ENCODE measurements at regions not wholly inside any gene's neighbourhood (a gene's known extent, or its start where the extent isn't known, plus 50 kb on each side); places are given as distances from the start of the nearest gene placed in this dataset.
"Not testable (repeated sequence)": the region's sequence is repeated elsewhere in the genome, so short reads cannot be mapped to it uniquely, and the experiment has no call there.

DNA sequence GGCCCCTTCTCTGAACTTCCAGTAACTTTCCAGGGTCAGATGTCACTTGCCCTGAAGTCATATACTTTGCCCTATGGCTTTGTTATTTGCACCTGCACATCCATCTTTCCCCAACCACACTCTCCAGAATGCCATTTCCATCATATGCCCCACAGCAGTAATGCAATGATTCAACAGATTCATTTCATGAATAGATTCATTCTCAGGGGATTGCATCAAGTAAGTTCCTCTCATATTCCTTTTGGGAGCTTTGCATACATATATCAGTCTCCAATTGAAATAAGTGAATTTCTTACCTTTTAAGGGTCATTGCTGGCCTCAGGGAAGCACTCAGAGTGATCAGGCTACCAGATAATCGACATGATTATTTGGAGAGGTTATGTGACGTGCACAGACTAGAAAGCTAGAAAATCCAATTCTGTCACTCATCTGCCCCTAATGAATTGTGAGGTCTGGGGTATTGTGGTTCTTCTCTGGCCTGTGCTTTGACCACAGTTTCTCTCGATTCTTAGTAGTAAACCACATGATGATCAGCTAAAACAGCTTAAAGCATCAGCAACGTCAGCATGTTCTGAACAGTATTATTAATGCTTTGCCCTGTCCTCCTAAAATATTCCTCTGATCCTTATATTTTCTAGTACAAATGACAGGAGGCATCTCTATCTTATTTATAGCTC is 179.9 kb downstream of the ATPSCKMT start:
- DNase-seq = no peak

DNA sequence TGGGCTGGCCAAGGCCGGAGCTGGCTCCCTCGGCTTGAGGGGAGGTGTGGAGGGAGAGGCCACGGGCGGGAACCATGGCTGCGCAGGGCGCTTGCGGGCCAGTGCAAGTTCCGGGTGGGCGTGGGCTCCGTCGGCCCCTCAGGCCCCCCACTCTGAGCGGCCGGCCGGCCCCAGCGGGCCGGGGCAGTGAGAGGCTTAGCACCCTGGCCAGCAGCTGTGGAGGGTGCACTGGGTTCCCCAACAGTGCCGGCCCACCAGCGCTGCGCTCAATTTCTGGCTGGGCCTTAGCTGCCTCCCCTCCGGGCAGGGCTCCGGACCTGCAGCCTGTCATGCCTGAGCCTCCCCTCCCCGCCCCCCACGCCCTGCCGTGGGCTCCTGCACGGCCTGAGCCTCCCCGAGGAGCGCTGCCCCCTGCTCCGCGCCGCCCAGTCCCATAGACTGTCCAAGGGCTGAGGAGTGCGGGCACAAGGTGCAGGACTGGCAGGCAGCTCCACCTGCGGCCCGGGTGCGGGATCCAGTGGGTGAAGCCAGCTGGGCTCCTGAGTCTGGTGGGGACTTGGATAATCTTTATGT is 184.2 kb downstream of the ATPSCKMT start:
- no peak for DNase-seq

DNA sequence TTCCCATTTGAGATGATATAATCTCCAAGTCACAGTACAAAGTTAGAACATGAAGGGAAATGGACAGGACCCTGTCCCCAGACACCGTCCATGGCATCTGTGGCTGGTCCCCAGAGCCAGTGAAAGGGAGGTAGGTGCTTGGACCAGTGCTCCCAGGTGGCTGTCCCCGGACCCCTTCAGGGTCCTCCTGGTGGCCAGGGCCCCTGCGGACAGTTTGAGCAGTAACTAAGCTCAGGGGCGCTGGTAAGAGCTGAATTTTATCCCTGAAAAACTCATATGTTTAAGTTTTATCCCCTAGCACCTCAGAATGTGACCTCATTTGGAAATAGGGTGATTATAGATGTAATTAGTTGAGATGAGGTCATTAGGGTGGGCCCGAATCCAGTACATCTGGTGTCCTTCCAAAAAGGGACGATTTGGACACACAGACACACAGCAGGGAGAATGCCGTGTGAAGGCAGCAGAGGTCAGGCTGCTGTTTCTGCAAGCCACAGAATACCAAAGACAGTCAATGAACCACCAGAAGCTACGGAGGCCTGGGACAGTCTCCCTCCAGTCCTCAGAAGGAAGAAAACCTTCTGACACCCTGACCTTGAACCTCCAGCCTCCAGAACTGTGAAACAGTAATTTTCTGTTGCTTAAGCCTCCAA is 185.0 kb downstream of the ATPSCKMT start:
- no peak for DNase-seq

DNA sequence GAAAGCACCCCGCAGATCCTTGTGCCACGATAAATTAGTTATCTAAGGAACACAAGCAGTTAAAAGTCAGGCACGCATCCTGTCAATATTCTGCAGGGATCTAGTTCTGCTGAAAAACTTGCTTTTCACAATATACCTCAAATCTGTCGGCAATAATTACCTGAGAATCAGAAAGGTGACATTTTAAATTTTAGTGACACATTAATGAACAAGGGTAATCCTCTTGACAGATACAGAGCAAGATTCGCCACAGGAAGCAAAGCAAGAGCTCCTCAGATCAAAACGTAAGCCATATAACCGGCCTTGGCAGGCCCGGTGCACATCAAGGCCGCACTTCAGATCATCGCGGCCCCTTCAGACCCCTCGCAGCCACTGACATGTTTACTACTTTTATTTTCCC is 185.7 kb downstream of the ATPSCKMT start:
- DNase-seq = no peak

GRCh38 chr5:10059980-10060379 is 189.7 kb downstream of the ATPSCKMT start:
- DNase-seq = no peak

DNA sequence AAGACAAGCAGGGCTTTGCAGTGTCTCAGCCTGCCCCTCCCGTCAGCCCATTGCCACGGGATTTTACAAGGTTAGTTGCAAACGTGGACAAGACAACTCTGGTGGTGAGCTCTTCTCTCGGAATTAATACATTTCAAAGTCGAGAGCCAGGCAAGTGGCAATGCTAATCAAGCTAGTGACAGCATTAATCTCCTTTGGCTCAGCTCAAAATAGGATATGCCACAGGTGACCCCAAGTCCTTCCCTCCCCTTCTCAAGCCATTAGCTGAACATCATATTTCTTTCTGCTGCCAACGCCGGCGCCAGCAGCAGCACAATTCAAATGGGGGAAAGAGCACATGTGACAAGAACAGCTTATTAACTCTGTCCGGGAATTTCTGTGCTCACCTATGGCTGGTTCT is 190.1 kb downstream of the ATPSCKMT start:
- no peak for DNase-seq

DNA sequence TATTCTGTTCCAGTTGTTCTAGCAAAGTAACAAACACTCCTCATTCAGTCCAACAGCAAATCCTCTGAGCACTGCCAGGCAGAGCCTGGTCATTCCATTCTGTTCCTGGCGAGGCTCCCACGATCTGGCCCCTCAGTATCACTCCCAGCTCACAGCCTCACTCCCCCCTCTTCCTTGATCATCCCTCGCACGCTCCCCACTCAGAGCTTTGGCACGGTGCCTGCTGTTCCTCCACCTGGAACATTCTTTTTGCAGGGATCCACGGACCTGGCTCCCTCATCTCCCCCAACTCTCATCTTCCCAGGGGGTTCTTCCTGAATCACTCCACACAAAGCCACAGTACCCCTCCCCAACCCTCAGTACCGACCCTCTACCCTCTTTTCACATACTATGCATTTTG is 192.3 kb downstream of the ATPSCKMT start:
- DNase-seq = no peak

DNA sequence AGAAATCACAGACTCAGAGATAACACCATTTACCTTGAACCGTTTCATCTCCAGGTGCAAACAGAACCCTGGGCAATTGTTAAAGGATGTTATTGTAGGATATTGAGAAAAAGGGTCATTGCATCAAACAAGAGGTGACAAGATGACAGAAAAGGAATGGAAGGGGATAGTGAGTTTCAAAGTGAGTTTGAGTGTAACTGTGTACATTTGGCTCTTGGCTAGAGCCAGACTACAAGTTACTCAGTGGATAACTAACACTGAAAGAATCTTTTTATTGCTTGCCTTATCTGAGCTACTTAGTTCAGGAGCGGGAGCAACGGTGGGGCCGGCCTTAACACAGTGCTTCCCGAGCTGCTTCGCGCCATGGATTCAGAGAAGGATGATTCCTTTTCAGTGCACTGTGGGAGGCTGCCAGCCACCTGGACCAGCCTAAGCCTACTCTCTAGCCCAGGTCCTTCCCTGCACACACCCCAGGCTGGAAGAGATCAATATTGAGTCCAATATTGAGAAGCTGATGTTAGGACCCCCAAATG is 193.4 kb downstream of the ATPSCKMT start:
- no peak for DNase-seq

DNA sequence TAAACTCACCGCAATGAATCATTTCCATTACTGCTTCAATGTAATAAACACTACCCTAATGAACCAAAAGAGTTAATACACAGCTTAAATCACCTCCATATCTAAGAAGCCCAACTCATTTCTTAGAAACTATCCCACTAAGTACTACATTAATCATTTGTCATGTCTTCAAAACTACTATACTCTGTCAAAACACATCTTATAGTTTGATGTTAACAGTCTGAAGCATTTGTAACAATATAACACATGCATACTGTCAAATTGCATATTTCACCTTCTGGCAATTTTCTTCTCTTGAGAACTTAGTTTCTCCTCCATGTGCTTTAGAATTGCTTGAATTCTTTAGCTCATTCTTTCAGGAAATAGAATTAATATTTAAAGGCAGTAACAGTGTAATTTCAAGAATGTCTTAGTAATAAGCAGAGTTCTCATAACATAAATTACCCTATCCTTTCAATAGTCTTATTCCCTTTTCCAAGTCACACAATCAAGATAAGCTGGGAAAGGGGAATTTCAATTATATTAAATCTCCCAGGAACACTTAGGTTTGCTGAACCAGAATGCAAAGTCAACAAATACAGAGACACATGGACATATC is 199.7 kb downstream of the ATPSCKMT start:
- no peak for DNase-seq

- no peak for DNase-seq
Measured at GRCh38 chr5:10046676-10047075, 203.0 kb downstream of the ATPSCKMT start.

DNA sequence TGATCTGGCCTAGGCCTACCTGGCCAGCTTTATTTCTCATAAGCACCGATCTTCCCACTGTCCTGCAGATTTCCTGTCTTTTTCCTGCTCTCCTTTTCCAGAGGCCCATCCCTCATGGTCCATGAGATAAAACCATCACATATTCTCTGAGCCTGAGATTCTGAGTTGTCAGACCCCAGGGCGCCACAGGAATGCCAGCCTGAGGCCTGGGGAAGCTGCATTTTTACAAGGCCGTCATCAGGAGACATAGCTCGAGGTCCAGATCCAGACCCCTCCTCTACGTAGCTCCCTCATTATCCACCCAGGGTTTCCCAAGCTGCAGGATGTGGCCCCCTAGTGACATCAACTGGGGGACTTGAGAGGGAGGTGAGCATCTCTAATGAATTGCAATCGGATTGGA is 204.3 kb downstream of the ATPSCKMT start:
- no peak for DNase-seq

DNA sequence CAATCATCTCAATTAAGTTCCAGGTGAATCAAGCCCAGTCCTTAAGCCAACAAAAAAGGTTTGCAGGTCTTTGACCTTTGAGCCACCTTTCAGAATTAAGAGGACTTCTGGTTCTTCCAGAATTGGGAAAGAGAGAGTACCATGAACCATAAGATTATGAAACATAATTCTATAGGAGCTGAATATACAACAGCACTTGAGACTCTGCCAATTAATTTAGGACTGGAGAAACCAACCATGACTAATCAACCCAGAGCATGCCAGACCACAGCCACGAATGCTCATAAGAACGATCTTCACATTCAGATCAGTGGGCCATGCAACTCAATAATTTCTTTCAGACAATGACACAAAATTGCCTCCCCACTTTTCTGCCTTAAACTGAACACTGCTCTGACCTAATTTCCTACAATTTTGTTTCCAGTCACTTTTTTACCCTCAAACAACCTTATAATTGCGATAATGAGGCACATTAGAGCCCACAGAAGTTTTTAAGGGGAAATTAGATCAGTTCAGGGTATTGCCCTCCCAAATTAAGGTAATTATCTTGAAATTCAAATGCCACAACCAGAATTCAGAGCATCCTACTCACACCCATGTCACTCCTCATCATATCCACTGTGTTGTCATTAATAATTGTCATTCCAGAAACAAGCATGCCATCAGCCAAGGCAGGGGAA is 213.4 kb downstream of the ATPSCKMT start:
- no peak for DNase-seq

- no peak for DNase-seq
Measured at GRCh38 chr5:10034001-10034400, 215.7 kb downstream of the ATPSCKMT start.

DNA sequence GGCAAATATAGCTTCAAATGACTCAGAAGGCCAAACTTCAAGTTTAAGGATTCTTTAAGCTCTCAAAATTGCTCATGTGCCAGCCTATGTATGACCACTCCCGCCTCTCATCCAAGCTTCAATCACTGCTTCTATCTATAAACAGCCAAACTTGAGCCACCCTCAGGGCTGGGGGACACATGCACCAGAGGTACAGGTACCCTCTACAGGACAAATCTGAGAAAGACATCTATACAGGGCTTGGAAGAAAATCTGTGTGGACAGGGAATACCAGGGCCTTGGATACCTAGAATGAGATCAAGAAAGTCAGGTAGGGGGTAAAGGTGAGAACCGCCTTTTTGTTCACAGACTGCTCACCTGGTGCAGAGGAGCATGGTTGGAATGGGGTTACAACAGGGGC is 217.9 kb downstream of the ATPSCKMT start:
- no peak for DNase-seq

DNA sequence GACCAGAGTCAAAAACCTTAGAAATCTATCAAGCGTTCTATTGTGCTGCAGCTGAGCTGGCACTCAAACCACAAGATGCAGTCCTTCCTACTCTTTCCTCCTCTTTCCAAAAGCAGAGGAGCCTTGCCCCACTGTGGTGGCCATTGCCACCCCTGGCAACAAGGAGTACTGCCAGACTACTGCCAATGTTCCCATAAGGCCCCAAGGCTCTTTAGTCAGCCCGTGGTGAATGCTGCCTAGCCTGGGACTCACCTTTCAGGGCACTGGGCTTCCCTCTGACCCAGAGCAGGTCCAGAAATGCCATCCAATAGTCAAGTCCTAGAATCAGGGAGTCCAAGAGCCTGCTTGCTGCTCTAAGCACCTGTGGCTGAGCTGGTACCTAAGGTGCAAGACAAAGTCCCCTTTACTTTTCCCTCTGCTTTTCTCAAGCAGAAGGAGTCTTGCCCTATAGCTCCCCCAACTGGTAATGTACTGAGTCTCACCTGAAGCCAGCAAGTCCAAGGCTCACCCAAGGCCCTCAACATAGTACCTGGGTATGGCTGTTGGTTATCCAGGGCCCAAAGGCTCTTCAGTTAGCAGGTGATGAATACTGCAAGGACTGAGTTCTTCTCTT is 219.4 kb downstream of the ATPSCKMT start:
- DNase-seq = no peak

GRCh38 chr5:10023494-10023893 is 226.2 kb downstream of the ATPSCKMT start:
- no peak for DNase-seq

GRCh38 chr5:10021248-10021647 is 228.4 kb downstream of the ATPSCKMT start:
- DNase-seq = no peak

GRCh38 chr5:10019236-10019635 is 230.5 kb downstream of the ATPSCKMT start:
- no peak for DNase-seq

- DNase-seq = no peak
Measured at GRCh38 chr5:10018201-10019069, 231.3 kb downstream of the ATPSCKMT start.

- no peak for DNase-seq
Measured at GRCh38 chr5:10017786-10018185, 231.9 kb downstream of the ATPSCKMT start.

GRCh38 chr5:10016559-10016958 is 233.1 kb downstream of the ATPSCKMT start:
- not testable (repeated sequence) for DNase-seq

DNA sequence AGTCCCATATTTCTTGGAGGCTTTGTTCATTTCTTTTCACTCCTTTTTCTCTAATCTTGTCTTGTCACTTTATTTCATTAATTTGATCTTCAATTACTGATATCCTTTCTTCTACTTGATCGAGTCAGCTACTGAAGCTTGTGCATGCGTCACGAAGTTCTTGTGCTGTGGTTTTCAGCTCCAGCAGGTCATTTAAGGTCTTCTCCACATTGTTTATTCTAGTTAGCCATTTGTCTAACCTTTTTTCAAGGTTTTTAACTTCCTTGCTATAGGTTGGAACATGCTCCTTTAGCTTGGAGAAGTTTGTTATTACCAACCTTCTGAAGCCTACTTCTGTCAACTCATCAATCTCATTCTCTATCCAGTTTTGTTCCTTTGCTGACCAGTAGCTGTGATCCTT is 234.0 kb downstream of the ATPSCKMT start:
- DNase-seq = not testable (repeated sequence)
